A204.1 (cell line): ENCODE measurements at regions not wholly inside any gene's neighbourhood (a gene's known extent, or its start where the extent isn't known, plus 50 kb on each side); places are given as distances from the start of the nearest gene placed in this dataset.
"Not testable (repeated sequence)": the region's sequence is repeated elsewhere in the genome, so short reads cannot be mapped to it uniquely, and the experiment has no call there.

Experiments used
- FAIRE-seq: peaks from 2 replicates; lab custom pipeline; 2012; peaks lifted over from hg19 to GRCh38; lab: Jason Lieb, UNC

GRCh38 chr2:64795024-64795592 lies 141.4 kb upstream of the SERTAD2 start:
- FAIRE-seq, result no peak

GRCh38 chr2:64796926-64797325 lies 143.2 kb upstream of the SERTAD2 start:
- no peak for FAIRE-seq

GRCh38 chr2:64797881-64798575 lies 144.3 kb upstream of the SERTAD2 start:
- no peak for FAIRE-seq

GRCh38 chr2:64799592-64800252 lies 146.0 kb upstream of the SERTAD2 start:
- FAIRE-seq, result no peak

GRCh38 chr2:64803776-64804175 lies 150.1 kb upstream of the SERTAD2 start:
- FAIRE-seq, result no peak

- no peak for FAIRE-seq
Observed at GRCh38 chr2:64804651-64805050, 150.9 kb upstream of the SERTAD2 start.

GRCh38 chr2:64807417-64807816 lies 153.7 kb upstream of the SERTAD2 start:
- FAIRE-seq, result no peak

- FAIRE-seq, result no peak
Observed at GRCh38 chr2:64808092-64808491, 154.4 kb upstream of the SERTAD2 start.

- no peak for FAIRE-seq
Observed at GRCh38 chr2:64808754-64809153, 155.0 kb upstream of the SERTAD2 start.

GRCh38 chr2:64809216-64809615 lies 155.5 kb upstream of the SERTAD2 start:
- no peak for FAIRE-seq

- no peak for FAIRE-seq
Observed at GRCh38 chr2:64812285-64812684, 158.6 kb upstream of the SERTAD2 start.

- no peak for FAIRE-seq
Observed at GRCh38 chr2:64814007-64814406, 160.3 kb upstream of the SERTAD2 start.

GRCh38 chr2:64816526-64816925 lies 162.8 kb upstream of the SERTAD2 start:
- FAIRE-seq, result not testable (repeated sequence)

- FAIRE-seq, result no peak
Observed at GRCh38 chr2:64817453-64817852, 163.7 kb upstream of the SERTAD2 start.

- FAIRE-seq, result no peak
Observed at GRCh38 chr2:64818664-64819060, 164.9 kb upstream of the SERTAD2 start.

GRCh38 chr2:64819361-64819760 lies 165.6 kb upstream of the SERTAD2 start:
- FAIRE-seq, result no peak

GRCh38 chr2:64819774-64820688 lies 166.3 kb upstream of the SERTAD2 start:
- FAIRE-seq, result no peak

GRCh38 chr2:64820901-64821300 lies 167.2 kb upstream of the SERTAD2 start:
- FAIRE-seq, result no peak

GRCh38 chr2:64823794-64824193 lies 165.4 kb upstream of the SLC1A4 start:
- FAIRE-seq, result no peak

GRCh38 chr2:64825831-64826491 lies 163.2 kb upstream of the SLC1A4 start:
- FAIRE-seq, result no peak

GRCh38 chr2:64826703-64827102 lies 162.5 kb upstream of the SLC1A4 start:
- FAIRE-seq, result no peak

GRCh38 chr2:64828261-64828660 lies 160.9 kb upstream of the SLC1A4 start:
- FAIRE-seq, result no peak
